Tibial artery (tissue), 4 donors: ENCODE measurements at regions not wholly inside any gene's neighbourhood (a gene's known extent, or its start where the extent isn't known, plus 50 kb on each side); places are given as distances from the start of the nearest gene placed in this dataset.
"Not testable (repeated sequence)": the region's sequence is repeated elsewhere in the genome, so short reads cannot be mapped to it uniquely, and the experiment has no call there.

Experiments used
- DNase-seq, 2 donors: peaks; one replicate each; pipeline ENCODE4 v3.0.0-alpha.2; 2019
- H3K27ac ChIP-seq, 2 donors: fragments of 200-600 bp; sonication (generic) in 1 of 2; 1 replicate in 1 of 2; 2 replicates in 1 of 2; pipeline ENCODE4 v1.5.1; 2018 to 2019; ENCODE audit warnings: mild to moderate bottlenecking in 1 of 2
- H3K27me3 ChIP-seq, 2 donors: fragments of 200-600 bp; sonication (generic) in 1 of 2; one replicate each; pipeline versions ENCODE4 v1.5.1 to v1.6.0; 2016 to 2019
- H3K36me3 ChIP-seq, 3 donors: fragments of 200-600 bp; sonication (generic) in 2 of 3; one replicate each; pipeline ENCODE4 v1.5.1; 2016 to 2019; ENCODE audit warnings: mild to moderate bottlenecking in 2 of 3
- H3K4me1 ChIP-seq, 4 donors: fragments of 200-600 bp; sonication (generic) in 2 of 4; 1 replicate in 3 of 4; 2 replicates in 1 of 4; pipeline ENCODE4 v1.5.1; 2016 to 2019
- H3K4me3 ChIP-seq, 2 donors: fragments of 200-600 bp; sonication (generic) in 1 of 2; 1 replicate in 1 of 2; 2 replicates in 1 of 2; pipeline ENCODE4 v1.5.1; 2018 to 2019; ENCODE audit warnings: mild to moderate bottlenecking in 2 of 2
- H3K9me3 ChIP-seq, 3 donors: fragments of 200-600 bp; sonication (generic) in 1 of 3; one replicate each; pipeline ENCODE4 v1.5.1; 2016 to 2019
- intact Hi-C: fragments of 100-400 bp; cut with DNase I; formaldehyde crosslinking; loops from one replicate; pipeline ENCODE4 v1.15.0; 2023; ENCODE audit warnings: low total_unique reads
- TF ChIP-seq, protein P1 (sequence below), 2 experiments: fragments of 200-600 bp in 1 of 2; fragments of 450-650 bp in 1 of 2; IDR thresholded peaks; one replicate each; pipeline ENCODE4 v1.5.1; 2017 to 2019; ENCODE audit warnings: antibody characterized with exemption in 2 of 2, mild to moderate bottlenecking in 1 of 2, moderate library complexity in 1 of 2

DNA sequence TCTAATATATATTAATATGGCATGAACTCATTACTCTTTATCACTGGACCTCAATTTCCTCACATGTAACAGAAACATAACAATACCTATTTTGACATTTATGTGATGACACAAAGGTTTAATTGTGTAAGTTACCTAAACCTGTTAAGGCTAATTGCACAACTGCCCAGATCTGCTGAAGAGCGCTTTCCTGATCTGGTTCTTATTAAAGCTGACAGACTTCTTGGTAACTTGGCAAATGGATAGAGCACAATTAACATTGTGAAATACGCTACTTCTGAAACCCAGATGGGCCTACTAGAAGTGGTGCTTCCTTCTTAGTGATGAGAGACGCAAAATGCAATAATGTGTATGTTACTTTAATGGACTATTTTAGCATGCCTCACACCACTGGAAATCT is 1767.2 kb upstream of the RAG2 start:
- Histone ChIP-seq H3K27ac (no peak overlapping the region), H3K9me3 (no peaks in the 10 kb centered on the region), H3K4me1 (no peaks in the 10 kb centered on the region), H3K36me3 (no peaks in the 10 kb centered on the region), H3K4me3 (no peak overlapping the region), H3K27me3 (no peaks in the 10 kb centered on the region)
- TF ChIP-seq, protein P1, sequence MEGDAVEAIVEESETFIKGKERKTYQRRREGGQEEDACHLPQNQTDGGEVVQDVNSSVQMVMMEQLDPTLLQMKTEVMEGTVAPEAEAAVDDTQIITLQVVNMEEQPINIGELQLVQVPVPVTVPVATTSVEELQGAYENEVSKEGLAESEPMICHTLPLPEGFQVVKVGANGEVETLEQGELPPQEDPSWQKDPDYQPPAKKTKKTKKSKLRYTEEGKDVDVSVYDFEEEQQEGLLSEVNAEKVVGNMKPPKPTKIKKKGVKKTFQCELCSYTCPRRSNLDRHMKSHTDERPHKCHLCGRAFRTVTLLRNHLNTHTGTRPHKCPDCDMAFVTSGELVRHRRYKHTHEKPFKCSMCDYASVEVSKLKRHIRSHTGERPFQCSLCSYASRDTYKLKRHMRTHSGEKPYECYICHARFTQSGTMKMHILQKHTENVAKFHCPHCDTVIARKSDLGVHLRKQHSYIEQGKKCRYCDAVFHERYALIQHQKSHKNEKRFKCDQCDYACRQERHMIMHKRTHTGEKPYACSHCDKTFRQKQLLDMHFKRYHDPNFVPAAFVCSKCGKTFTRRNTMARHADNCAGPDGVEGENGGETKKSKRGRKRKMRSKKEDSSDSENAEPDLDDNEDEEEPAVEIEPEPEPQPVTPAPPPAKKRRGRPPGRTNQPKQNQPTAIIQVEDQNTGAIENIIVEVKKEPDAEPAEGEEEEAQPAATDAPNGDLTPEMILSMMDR (IDR thresholded peaks at IDR 0.05), result no peak
- intact Hi-C loops, result no loop called here
- no peak for DNase-seq

DNA sequence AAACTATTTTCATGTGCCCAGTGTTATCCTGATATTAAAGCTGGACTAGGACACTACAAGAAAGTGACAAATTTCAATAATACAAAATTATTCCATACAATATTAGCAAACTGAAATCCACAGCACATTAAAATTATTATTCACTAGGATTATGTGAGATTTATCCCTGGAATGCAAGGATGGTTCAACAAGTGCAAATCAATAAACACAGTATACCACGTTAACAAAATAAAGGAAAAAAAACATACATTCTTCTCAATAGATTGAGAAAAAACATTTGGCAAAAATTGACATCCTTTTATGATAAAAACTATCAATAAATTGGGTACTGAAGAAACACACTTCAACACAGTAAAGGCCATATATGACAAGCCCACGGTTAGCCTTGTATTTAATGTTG is 1758.2 kb upstream of the RAG2 start:
- Histone ChIP-seq H3K9me3 (peaks cover 0 to 5% (median 0%) of the 10 kb centered on the region in 3 donors), H3K27me3 (no peaks in the 10 kb centered on the region), H3K27ac (no peak overlapping the region), H3K4me3 (no peak overlapping the region), H3K36me3 (no peaks in the 10 kb centered on the region), H3K4me1 (no peaks in the 10 kb centered on the region)
- intact Hi-C loops, result no loop called here
- no peak for DNase-seq
- TF ChIP-seq, protein P1 (IDR thresholded peaks at IDR 0.05), result no peak

DNA sequence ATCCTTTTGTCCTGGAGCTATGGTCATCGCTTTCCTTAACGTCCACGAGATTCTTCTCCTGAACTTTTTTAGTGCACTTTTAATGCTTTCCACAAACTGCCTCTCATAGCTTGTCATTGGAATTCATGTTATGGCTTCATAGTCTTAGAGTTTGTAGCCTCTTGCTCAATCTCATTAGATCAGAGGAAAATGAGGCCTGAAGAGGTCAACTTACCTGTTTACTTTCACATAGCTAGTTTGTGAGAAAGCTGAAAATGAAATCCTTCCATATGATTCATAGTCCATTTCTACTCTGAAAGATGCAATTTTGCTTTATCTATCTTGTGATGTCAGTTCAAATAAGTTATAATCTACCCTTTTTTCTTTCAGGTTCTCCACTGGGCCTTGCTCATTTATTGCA is 1747.2 kb upstream of the RAG2 start:
- TF ChIP-seq, protein P1 (IDR thresholded peaks at IDR 0.05), result no peak
- no peaks in the 10 kb centered on the region for H3K4me1 ChIP-seq
- H3K4me3 ChIP-seq, result no peak overlapping the region
- no peak for DNase-seq
- no peaks in the 10 kb centered on the region for H3K36me3 ChIP-seq
- no peaks in the 10 kb centered on the region for H3K27me3 ChIP-seq
- peaks cover 4 to 8% (median 5%) of the 10 kb centered on the region in 3 donors for H3K9me3 ChIP-seq
- H3K27ac ChIP-seq, result no peak overlapping the region
- intact Hi-C loops, result loop anchor here (2.0 kb wide), 1 partner anchor 28 kb away; no protein-coding TSS in a partner anchor

DNA sequence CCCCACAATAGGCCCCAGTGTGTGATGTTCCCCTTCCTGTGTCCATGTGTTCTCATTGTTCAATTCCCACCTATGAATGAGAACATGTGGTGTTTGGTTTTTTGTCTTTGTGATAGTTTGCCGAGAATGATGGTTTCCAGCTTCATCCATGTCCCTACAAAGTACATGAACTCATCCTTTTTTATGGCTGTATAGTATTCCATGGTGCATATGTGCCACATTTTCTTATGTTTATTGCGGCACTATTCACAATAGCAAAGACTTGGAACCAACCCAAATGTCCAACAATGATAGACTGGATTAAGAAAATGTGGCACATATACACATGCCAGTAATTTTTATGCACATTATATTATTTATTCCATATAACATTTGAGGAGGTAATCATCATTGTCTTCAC is 1743.6 kb upstream of the RAG2 start:
- H3K36me3 ChIP-seq, DNase-seq, H3K4me1 ChIP-seq, H3K4me3 ChIP-seq, intact Hi-C loops, H3K27ac ChIP-seq, H3K9me3 ChIP-seq, H3K27me3 ChIP-seq: not testable (repeated sequence)

DNA sequence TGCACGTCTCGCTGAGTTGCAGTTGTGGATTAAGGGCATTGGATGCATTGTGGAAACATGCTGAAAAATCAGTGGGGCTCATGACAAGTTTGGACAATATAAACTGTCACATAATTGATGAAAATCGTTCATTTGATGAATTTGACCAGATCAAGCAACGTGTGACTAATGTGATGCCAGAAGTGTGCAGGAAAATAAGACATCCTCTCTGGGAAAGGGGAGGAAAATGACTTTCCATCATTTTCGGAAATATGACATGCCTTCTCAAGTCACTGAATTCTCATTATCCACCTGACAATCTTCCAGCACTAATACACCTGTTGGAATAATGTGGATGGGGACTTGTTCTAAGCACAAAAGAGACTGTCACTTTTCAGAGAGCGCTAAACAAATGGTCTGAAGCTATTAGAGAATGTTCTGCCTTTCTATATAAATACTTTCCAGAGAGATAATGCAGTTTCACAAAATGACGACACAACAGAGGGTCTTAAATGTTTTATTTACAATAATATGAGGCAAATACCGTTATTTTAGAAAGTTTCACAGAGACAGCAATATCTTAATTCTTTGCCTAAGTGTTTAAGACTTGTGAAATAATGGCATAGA is 1741.9 kb upstream of the RAG2 start:
- intact Hi-C loops, result no loop called here
- H3K27me3 ChIP-seq, result no peaks in the 10 kb centered on the region
- TF ChIP-seq, protein P1 (IDR thresholded peaks at IDR 0.05), result no peak
- no peaks in the 10 kb centered on the region for H3K36me3 ChIP-seq
- DNase-seq, result no peak
- no peak overlapping the region for H3K4me3 ChIP-seq
- no peaks in the 10 kb centered on the region for H3K4me1 ChIP-seq
- no peaks in the 10 kb centered on the region for H3K9me3 ChIP-seq
- no peak overlapping the region for H3K27ac ChIP-seq

DNA sequence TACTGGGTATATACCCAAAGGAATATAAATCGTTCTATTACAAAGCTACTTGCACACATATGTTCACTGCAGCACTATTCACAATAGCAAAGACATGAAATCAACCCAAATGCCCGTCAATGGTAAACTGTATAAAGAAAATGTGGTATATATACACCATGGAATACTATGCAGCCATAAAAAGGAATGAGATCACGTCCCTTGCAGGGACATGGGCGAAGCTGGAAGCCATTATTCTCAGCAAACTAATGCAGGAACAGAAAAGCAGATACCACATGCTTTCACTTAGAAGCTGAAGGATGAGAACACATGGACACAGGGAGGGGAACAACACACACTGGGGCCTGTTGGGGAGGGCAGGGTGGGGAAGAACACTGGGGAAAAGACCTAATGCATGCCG is 1740.0 kb upstream of the RAG2 start:
- H3K4me3 ChIP-seq, H3K9me3 ChIP-seq, DNase-seq, intact Hi-C loops, H3K4me1 ChIP-seq, H3K36me3 ChIP-seq, H3K27me3 ChIP-seq, H3K27ac ChIP-seq: not testable (repeated sequence)

DNA sequence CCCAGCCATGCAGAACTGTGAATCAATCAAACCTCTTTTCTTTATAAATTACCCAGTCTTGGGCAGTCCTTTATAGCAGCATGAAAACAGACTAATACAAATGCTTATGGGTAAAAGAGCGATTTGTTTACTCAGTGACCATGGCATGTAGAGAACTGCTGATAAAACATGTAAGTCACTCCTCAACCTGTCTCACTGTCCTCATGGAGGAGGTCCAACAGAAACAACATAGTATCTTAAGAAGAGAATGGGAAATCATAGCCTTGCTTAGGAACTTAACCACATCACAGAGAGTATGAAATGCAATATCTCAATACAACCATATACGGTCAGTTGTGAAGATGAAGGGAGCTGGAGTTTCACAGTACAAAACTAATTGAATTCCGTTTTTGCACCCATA is 1734.0 kb upstream of the RAG2 start:
- Histone ChIP-seq H3K36me3 (no peaks in the 10 kb centered on the region), H3K9me3 (no peaks in the 10 kb centered on the region), H3K4me3 (no peak overlapping the region), H3K27me3 (no peaks in the 10 kb centered on the region), H3K27ac (no peak overlapping the region), H3K4me1 (no peaks in the 10 kb centered on the region)
- no peak for DNase-seq
- TF ChIP-seq, protein P1 (IDR thresholded peaks at IDR 0.05), result no peak
- intact Hi-C loops, result no loop called here
